HG02852 (cell line): ENCODE measurements at regions not wholly inside any gene's neighbourhood (a gene's known extent, or its start where the extent isn't known, plus 50 kb on each side); places are given as distances from the start of the nearest gene placed in this dataset.

Source experiments
- ATAC-seq: cut with Tn5 transposase; IDR thresholded peaks from one replicate; pipeline ENCODE4 v1.9.1; 2021; ENCODE audit warnings: mild to moderate bottlenecking, moderate library complexity; ENCODE audit not compliant: unreplicated experiment

DNA sequence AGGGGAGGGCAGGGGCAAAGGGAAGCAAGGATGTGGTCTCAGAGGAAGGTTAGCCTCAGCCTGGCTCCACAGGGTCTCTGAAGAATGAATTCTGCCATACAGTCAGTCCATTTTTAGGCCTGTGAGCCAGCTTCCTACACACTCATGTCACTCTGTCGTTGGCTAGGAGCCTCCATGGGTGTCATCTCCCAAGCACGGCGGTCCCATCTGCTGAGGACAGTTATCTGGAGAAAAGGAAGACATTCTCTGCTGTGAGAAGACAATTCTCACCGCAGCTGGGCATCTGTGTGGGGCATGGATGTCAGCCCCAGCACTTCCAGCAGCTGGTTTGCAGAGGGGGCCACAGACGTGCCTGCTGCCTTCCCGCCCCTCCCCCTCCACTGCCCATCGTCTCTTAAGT is 167.6 kb downstream of the LINC00237 start:
- no peak for ATAC-seq

DNA sequence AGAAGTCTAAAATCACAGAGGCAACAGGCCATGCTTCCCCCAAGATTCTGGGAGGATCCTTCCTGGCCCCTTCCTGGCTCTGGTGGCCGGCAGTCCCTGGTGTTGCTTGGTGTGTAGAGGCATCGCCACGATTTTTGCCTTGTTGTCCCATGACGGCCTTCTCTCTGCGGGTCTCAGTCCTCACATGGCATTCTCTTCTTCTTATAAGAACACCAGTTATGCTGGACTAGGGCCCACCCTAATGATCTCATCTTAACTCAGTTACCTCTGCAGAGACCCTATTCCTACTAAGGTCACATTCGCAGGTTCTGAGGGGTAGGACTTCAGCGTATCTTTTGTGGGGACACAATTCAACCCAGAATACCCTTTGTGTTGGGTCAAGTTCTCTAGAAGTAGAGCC is 168.0 kb downstream of the LINC00237 start:
- no peak for ATAC-seq

DNA sequence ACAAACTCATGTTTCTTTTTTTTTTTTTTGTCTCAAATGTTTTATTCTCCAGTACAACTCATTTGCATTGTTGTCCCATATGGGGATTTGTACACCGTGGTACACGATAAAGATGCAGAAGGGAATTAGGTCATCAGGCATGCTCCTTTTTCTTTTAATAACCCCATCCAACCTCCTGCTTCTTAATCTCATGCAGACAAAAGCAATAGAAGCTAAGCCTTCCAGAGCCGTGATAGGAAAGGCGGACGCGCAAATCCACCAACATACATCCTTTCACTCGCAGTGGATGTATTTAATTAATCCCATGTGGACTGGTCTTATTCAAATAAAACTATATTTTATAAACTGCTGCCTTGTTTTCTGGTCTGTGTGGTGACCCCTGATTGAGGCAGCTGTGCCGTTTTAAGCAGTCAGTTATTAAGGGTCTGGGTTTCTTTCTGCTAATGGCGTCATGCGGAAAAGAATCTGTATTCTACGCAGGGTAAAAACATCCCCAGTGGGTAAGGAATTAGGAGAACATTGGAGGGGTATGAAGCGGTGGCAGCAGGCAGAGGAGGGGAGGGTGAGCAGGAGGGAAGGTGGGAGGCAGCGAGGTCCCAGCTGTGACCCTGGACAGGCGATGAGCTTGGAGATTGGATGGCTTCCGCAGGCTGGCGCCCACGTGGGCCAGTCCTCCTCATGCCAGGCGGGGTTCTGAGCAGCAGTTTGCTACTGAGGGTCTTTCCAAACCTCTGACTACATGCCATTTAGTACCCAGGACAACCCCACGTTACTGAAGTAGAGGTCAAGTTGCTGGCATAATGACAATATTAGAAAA is 172.8 kb downstream of the LINC00237 start:
- no peak for ATAC-seq

DNA sequence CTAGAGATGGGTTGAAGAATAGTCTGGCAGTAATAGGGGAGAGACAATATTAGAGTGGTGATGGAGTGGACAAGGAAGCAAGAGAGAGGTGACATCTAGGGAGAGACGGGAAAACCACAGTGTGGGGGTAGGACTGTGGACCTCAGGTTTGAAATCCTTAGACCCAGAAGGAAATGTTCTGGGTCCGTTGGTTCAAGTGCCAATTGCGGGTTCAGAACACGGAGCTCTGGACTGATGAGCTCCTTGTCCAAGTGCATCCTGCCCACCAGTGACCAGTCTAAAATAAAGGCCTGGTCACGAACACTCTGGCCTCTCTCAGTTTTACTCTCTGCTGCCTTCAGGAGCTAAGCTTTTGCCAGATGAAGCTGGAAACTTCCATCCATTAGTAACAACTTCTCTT is 174.0 kb downstream of the LINC00237 start:
- ATAC-seq, result no peak

DNA sequence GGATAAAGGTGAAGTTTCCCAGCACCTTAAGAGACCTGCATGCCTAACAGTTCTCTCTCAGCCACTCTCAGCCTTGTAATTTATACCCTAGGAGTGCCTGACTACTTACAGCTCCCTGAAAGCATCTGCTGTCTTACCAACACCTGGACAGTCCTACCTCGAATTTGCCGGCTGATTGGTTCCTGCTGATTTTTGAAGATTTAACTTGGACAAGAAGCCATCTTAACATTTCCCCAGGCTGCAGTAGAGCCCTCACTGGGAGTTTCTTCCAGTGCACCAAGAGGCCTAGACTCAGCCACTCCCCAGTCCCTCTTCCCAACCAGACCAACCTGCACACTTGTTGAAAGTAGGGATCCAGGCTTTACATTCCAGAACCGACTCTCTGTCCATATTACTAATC is 174.5 kb downstream of the LINC00237 start:
- no peak for ATAC-seq

DNA sequence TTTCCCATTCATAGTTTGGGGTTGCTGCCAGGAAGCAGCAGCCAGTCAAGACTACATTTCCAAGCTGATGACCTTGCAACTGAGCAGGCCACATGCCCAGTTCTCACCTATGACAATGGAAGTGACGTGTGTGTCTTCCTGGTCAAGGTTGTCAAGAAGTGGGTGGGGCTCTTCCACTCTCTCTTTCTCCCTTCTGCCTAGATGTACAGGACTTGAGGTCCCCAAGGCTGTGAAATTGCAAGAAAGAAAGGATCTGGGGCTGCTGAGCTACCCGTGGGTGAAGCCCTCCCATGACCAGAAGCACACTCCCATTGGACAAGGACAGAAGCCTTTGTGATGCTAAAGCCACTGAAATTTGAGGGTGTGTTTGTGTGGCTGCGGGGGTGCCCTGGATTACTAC is 175.1 kb downstream of the LINC00237 start:
- ATAC-seq, result no peak

DNA sequence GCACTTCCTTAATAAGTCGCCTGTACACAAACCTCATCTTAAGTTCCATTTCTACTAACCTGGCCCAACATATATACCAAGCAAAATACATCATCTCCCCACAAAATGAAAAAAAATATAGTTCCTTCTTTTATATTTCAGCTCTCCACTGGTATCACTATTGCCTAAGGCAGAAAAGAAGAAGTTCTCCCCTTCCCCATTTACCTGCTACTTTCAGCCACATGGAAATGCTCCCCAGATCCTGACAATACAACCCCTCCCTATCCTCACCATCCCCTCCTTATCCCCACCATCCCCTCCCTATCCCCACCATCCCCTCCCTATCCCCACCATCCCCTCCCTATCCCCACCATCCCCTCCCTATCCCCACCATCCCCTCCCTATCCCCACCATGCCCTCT is 175.7 kb downstream of the LINC00237 start:
- no peak for ATAC-seq

DNA sequence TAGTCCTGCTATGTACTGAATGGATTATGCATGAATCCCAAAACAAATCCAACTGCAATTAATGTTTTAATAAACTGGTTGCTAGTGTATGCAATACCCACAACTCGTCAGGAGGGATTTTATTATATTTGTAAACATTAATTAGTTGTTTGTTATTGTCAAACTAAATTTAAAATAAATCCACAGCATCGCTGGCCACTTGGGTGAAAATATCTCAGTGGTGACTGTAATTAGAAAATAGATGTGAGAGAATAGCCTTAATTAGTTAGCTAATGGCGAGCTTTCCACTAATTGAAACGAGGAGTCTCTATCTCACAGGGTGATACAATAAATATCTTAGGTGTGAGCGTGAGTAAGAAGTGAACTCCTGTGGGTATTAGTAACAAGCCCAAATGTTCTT is 176.8 kb downstream of the LINC00237 start:
- no peak for ATAC-seq

DNA sequence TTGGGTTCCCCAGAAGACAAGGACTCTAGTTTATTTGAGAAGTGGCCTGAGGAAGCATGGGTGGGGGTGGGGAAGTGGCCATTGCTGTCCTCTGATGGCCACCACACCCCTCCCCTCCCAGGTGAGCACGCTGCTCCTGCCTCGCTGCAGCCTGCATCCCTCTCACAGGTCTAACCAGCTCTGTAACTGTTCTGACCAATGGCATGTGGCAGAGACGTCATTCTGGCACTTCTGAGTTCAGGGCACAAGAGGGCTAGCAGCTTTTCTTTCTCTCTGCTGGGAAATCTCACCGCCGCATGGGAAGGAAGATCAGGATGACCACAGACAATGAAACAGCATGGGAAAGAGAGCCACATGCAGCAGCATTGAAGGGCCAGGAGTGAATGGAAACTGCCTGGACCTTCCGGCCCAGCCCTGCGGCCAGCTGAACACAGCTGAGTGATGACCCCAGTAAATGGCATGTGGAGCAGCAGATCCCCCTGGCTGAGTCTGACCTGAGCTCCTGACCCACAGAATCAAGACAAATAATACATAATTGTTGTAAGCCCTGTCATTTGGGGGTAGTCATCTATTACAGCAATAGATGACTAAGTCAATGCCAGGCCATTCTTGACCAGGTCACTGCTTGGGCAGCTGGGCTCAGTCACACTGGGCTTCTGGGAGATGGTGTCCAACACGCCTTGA is 179.8 kb downstream of the LINC00237 start:
- ATAC-seq, result no peak

DNA sequence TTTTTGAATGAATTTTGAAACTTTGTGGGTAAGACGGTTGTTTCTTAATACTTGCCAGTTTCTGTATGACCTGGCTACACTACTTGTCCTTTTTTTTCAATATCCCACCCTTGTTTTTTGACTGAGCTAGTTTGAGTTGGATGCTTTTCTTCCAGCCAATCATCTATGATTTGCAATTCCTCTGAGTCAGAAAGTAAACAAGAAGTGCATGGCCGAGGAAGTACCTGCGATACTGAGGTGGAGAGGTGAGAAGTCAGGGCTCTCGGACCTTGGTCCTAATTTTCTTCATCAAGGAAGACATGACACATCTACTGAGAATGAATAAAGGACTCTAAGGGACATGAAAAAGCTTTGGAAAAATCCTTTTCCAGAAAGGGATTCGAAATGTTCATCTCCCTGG is 185.7 kb downstream of the LINC00237 start:
- ATAC-seq, result no peak

DNA sequence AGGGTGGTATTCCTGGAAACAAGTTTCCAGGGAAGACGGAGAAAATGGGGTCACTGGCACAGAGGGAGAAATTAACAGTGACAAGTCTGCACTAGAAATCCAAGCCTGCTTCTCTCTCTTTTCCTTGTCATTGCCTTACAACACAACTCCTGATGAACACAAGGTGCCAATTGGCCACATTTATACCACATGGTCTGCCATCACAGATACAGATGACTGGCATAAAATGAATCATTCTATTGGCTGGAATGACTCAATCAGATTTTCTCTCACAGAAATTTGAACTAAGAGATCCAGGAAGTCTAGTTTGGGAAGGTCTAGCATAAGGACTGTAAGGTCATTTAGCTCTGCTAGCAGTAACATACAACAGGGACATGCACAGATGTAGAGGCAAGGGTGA is 190.3 kb downstream of the LINC00237 start:
- ATAC-seq, result no peak

DNA sequence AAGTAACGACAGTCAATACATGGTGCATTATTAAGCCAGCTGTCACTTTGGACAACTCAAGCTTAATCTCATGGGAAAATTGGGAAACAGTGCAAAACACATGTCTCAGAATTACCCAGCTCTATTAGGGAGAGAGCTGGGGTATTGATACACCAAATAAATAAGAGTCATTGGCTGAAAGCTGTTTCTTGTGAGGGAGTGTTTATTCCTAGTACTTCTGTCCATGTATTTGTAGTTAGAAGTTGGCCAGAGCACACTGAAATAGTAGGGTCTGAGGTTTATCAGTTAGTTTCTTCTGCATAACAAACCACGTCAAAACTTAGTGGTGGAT is 192.0 kb upstream of the RALGAPA2 start:
- no peak for ATAC-seq

DNA sequence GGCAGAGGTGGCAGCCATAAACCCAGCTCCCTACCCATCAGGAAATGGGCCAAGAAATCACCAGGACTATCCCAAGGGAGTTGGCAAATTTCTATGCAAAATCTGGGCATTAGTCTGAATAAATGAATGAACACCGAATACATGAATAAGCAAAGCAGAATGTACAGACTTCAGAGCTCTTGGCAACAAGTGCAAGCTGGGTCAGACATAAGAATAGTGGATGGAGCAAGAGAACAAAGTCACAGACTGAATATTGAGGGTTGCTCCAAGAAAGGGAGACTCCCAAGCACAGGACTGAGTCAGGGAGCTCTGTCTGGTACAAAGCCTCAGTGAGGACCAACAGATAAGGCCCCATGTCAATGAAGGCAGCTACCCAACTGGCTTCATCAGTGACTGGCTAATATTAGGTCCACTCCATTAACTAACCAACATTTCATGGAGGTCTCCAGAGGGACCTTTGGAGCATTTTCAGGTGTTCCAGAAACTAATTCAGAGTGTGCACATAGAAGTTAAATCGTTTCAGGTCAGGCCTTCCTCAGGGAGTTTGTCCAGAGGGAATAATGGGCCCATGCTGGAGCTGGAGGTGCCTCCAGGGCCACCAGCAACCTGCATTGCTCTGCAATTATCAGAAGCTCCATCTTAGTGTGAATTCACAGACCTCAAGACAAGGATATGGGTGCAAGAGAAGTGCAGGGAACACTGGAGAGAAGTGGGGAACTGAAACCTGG is 191.5 kb upstream of the RALGAPA2 start:
- ATAC-seq, result no peak

DNA sequence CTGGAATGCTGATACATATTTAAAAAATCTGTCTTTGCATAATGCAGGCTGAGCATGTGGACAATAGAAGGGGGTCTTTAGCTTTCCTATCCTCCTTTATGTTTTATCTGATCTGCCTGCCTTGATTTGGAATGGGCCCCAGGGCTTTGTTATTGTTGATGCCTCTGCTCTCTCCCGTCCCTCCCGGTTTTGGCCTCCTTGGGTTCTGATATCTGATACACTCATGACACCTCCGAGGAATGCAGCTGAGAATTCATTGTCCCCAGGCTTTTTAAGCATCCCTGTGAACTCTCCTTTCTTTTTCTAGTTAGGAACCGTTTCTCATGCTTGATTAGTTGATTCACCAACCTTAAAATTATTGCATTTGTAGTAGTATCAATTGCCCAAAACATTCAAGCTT is 185.5 kb upstream of the RALGAPA2 start:
- no peak for ATAC-seq

DNA sequence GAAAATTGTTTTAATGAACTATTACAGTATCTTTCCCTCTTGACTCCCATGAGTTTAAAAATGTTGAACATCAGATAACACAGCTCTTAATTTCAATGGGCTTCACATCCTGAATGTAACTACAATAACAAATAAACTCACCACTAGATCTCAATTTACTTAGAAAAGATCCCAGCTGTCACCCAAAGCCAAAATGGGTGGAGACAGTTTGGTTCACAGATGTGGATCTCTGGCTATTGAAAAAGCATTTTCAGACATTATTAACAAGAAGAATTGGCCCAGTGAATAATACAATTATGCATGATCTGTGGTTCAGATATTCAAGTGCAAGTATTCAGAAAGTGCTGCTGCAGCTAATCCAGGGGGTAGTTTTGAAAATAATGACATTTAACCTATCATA is 184.7 kb upstream of the RALGAPA2 start:
- no peak for ATAC-seq

DNA sequence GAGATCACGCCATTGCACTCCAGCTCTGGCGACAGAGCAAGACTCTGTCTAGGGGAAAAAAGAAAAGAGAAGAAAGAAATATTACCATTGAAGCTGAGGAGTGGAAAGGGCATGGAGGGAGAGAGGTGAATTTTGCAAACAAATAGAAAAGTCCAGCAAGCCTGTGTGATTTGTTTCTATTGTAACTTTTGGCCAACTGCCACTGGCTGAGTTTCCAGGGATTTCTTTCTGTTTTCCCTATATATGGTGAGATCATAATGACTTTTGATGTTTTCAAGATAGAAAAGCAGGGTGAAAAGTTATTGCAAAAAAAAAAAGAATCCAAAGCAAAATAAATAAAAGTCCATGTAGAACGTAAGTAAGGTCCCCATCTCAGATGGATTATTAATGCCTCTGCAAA is 184.2 kb upstream of the RALGAPA2 start:
- no peak for ATAC-seq

DNA sequence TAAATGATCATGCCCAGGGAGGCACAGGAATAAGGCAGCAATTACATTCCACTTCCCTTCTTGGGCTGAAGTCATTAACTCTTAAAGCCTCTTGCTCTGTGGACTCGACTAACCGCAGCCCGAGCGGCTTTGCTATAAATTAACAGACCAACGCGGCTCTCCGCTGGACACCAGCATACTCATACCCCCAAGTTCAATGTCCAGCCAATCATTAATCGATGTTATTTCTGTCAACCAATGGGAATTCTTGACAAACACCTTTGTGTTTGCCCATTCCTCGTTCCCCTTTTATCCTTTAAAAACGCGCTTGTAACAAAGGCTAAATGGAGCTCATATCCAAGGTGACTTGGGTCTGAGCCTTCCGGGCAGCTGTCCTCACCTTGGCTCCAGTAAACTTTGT is 183.1 kb upstream of the RALGAPA2 start:
- ATAC-seq, result no peak

DNA sequence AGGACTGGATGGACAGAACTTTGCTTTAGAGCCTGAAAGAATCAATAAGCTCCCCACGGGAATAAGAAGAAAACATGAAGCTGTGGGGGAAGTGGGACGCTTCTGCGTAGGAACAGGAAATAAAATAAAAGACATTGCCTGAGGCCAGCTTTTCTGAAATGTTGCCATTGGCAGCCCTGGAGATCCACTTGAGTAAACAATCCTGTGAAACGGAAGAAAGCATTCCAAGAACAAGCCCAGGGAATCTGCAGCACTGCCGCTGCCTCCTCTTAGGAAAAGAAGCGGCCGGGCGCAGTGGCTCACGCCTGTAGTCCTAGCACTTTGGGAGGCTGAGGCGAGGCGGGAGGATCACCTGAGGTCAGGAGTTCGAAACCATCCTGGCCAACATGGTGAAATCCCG is 182.3 kb upstream of the RALGAPA2 start:
- ATAC-seq, result no peak

DNA sequence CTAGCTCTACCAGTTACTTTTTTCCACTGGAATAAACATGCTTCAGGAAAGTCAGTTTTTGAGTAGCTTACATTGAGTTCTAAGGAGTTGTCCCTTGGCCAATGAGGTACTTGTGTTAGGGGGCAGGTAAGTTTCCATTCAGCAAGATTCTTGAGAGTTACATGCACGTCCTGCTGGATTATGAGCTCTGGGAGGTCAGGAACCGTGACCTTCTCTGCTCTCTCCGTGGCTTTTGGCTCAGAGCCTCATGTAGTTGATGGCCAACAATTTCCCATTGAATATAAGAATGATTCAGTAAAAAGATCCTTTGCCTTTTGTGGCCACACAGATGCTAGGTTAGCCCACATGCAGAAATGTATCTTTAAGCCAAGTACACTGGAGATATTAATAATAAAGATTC is 181.8 kb upstream of the RALGAPA2 start:
- no peak for ATAC-seq

DNA sequence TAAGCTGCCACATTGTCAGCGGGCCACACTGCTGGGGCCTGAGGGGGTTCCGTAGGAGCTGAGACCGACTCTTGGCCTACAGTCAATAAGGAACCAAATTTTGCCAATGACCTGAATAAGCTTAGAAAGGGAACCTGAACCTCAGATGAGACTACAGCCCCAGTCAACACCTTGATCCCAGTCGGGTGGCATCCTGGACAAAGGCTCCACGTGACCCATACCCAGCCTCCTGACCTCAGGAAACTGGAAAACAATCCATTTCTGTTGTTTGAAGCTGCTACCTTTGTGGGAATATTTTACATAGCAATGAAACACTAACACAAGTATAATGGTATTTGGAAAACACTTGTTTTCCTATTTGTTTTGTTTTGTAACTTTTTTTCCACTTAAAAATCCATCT is 179.9 kb upstream of the RALGAPA2 start:
- ATAC-seq, result no peak

DNA sequence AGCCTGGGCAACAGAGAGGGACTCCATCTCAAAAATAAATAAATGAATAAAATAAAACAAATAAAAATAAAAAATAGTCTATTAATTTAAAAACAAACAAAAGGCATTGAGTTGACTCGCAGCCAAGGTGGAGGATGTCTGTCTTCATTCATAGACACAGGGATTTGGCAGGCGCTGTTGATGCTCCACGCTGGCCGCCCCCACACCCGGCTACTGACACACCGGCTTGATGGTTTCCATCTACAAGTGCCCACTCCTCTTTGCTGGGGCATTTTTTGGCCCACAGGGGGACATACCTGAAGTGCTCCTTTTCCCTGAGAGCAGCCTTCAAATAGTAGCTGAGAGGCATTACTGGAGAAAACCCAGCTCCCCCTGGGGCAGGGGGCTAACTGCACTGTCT is 178.3 kb upstream of the RALGAPA2 start:
- ATAC-seq, result no peak

DNA sequence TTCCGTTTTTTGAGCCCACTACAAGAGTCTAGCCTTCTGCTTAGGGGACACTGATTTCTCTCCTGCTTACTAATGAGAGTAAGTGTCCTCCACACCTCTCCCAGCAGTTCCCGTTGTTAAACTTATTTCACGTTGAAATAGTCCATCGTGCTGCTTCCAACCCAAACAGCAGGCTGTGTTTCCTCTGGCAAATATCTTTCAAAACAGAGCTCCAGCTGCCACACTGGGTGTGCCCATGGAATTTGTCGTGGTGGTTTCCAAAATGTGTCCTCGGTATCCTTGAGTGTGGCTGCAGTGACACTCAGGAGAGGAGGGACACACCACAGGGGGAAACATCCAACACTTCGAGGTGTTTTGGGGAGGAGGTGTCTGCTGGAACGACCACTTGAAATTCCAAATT is 176.5 kb upstream of the RALGAPA2 start:
- no peak for ATAC-seq
